Neuronal stem cell (in vitro differentiated cells): ENCODE measurements at regions not wholly inside any gene's neighbourhood (a gene's known extent, or its start where the extent isn't known, plus 50 kb on each side); places are given as distances from the start of the nearest gene placed in this dataset.

Source experiments
- DNase-seq: peaks from one replicate; pipeline ENCODE4 v3.0.0-alpha.2; 2013; ENCODE audit warnings: low spot score
- H2AFZ ChIP-seq: one replicate; pipeline ENCODE4 v1.6.1; 2013; ENCODE audit warnings: mild to moderate bottlenecking, low read length, inconsistent platforms
- H2AK5ac ChIP-seq: 2 replicates; pipeline ENCODE4 v1.6.1; 2013; ENCODE audit warnings: low read depth, mild to moderate bottlenecking, inconsistent platforms, low read length, moderate library complexity, mixed read lengths
- H2BK120ac ChIP-seq: 2 replicates; pipeline ENCODE4 v1.6.1; 2013; ENCODE audit warnings: low read depth, mild to moderate bottlenecking, inconsistent platforms, low read length, moderate library complexity, mixed read lengths
- H2BK12ac ChIP-seq: one replicate; pipeline ENCODE4 v1.6.1; 2013; ENCODE audit warnings: low read length, inconsistent platforms
- H2BK15ac ChIP-seq: 2 replicates; pipeline ENCODE4 v1.6.1; 2013; ENCODE audit warnings: mild to moderate bottlenecking, low read length, inconsistent platforms, mixed read lengths
- H2BK5ac ChIP-seq: one replicate; pipeline ENCODE4 v1.6.1; 2013; ENCODE audit warnings: inconsistent platforms, mild to moderate bottlenecking, low read length, moderate library complexity
- H3K14ac ChIP-seq: one replicate; pipeline ENCODE4 v1.6.1; 2013; ENCODE audit warnings: low read length, inconsistent platforms
- H3K18ac ChIP-seq: 2 replicates; pipeline ENCODE4 v1.6.1; 2013; ENCODE audit warnings: low read length, inconsistent platforms
- H3K23ac ChIP-seq: 2 replicates; pipeline ENCODE4 v1.6.1; 2013; ENCODE audit warnings: low read depth, mild to moderate bottlenecking, mixed read lengths, low read length, inconsistent platforms; ENCODE audit not compliant: poor library complexity
- H3K27ac ChIP-seq: replicated peaks from 3 replicates; pipeline ENCODE4 v1.5.1; 2013; ENCODE audit warnings: low read length, inconsistent platforms
- H3K27me3 ChIP-seq, 3 experiments: 2 replicates each; pipeline ENCODE4 v1.6.1; 2013; ENCODE audit warnings: low read length in 3 of 3, mild to moderate bottlenecking in 2 of 3, inconsistent platforms in 1 of 3, low read depth in 1 of 3, mixed read lengths in 1 of 3, moderate library complexity in 1 of 3; ENCODE audit not compliant: control insufficient read depth in 3 of 3, insufficient read depth in 3 of 3
- H3K36me3 ChIP-seq, 2 donors: replicated peaks in 1 of 2; 2 replicates each; pipeline ENCODE4 v1.6.1; 2013; ENCODE audit warnings: low read length in 2 of 2; ENCODE audit not compliant: control insufficient read depth in 2 of 2, insufficient read depth in 2 of 2
- H3K4ac ChIP-seq: 2 replicates; pipeline ENCODE4 v1.6.1; 2013; ENCODE audit warnings: inconsistent platforms, mild to moderate bottlenecking, low read length, moderate library complexity
- H3K4me1 ChIP-seq, 2 donors: 1 replicate in 1 of 2; 2 replicates in 1 of 2; pipeline ENCODE4 v1.6.1; 2013; ENCODE audit warnings: low read length in 2 of 2, low read depth in 1 of 2; ENCODE audit not compliant: control insufficient read depth in 2 of 2, insufficient read depth in 1 of 2
- H3K4me2 ChIP-seq: one replicate; pipeline ENCODE4 v1.6.1; 2013; ENCODE audit warnings: mild to moderate bottlenecking, low read length, inconsistent platforms; ENCODE audit not compliant: insufficient read depth, poor library complexity, severe bottlenecking
- H3K4me3 ChIP-seq, 2 donors: 2 replicates each; pipeline ENCODE4 v1.5.1; 2013; ENCODE audit warnings: low read length in 2 of 2, mild to moderate bottlenecking in 2 of 2, inconsistent platforms in 1 of 2, moderate library complexity in 1 of 2
- H3K79me1 ChIP-seq: one replicate; pipeline ENCODE4 v1.6.1; 2013; ENCODE audit warnings: low read depth, mild to moderate bottlenecking, inconsistent platforms, low read length, moderate library complexity
- H3K9ac ChIP-seq: one replicate; pipeline ENCODE4 v1.6.1; 2013; ENCODE audit warnings: mild to moderate bottlenecking, low read depth, low read length, inconsistent platforms; ENCODE audit not compliant: poor library complexity
- H3K9me3 ChIP-seq, 2 donors: replicated peaks in 1 of 2; 2 replicates each; pipeline versions ENCODE3 to v1.6.1; 2013; ENCODE audit warnings: low read length in 2 of 2, mild to moderate bottlenecking in 2 of 2, inconsistent platforms in 1 of 2, low read depth in 1 of 2, mixed read lengths in 1 of 2, moderate library complexity in 1 of 2; ENCODE audit not compliant: control insufficient read depth in 2 of 2, insufficient read depth in 1 of 2
- H4K8ac ChIP-seq: one replicate; pipeline ENCODE4 v1.6.1; 2013; ENCODE audit warnings: low read depth, mild to moderate bottlenecking, inconsistent platforms, low read length, moderate library complexity
- H4K91ac ChIP-seq: one replicate; pipeline ENCODE4 v1.6.1; 2013; ENCODE audit warnings: low read length, low read depth, mild to moderate bottlenecking, inconsistent platforms; ENCODE audit not compliant: poor library complexity
- WGBS, 2 donors: extraction: QIAGEN DNeasy Blood & Tissue Kit; methylation state at CpG; one replicate each; pipeline ENCODE4 v1.1.7; 2013; ENCODE audit warnings: missing lambda C conversion rate in 2 of 2, mixed read lengths in 1 of 2; ENCODE audit not compliant: insufficient read length in 2 of 2, insufficient replicate concordance in 1 of 2; ENCODE audit errors: extremely low coverage in 2 of 2; 5-methylcytosine and 5-hydroxymethylcytosine counted together

GRCh38 chr11:12319988-12320387 lies 57.4 kb upstream of the PARVA start:
- Histone ChIP-seq H3K18ac (no peak overlapping the region), H3K4me2 (no peak overlapping the region), H3K27me3 (no peaks in the 10 kb centered on the region), H3K4me3 (no peak overlapping the region), H2AK5ac (no peak overlapping the region), H3K14ac (no peak overlapping the region), H3K36me3 (no peaks in the 10 kb centered on the region), H4K91ac (no peak overlapping the region), H3K27ac (no peak overlapping the region), H3K9ac (no peak overlapping the region), H2BK120ac (no peak overlapping the region), H2BK15ac (no peak overlapping the region), H4K8ac (no peak overlapping the region), H2BK5ac (no peak overlapping the region), H2AFZ (no peak overlapping the region), H2BK12ac (no peak overlapping the region), H3K9me3 (peaks cover 2 to 4% of the 10 kb centered on the region in 2 donors), H3K4ac (no peak overlapping the region), H3K23ac (no peak overlapping the region), H3K4me1 (peaks cover 0 to 3% of the 10 kb centered on the region in 2 donors), H3K79me1 (no peaks in the 10 kb centered on the region)
- WGBS, 2 donors: no CpG with 5 or more reads among the region's 3 CpGs
- DNase-seq: no peak

GRCh38 chr11:12321217-12321937 lies 56.0 kb upstream of the PARVA start:
- no peaks in the 10 kb centered on the region for H3K27me3 ChIP-seq
- H2AK5ac ChIP-seq: no peak overlapping the region
- no peaks in the 10 kb centered on the region for H3K79me1 ChIP-seq
- H3K4me3 ChIP-seq: no peak overlapping the region
- no peak overlapping the region for H2BK5ac ChIP-seq
- no peak overlapping the region for H2BK15ac ChIP-seq
- no peak overlapping the region for H3K9ac ChIP-seq
- H3K4ac ChIP-seq: no peak overlapping the region
- peak overlapping the region; percentile 59 for H3K18ac ChIP-seq
- H3K36me3 ChIP-seq: no peaks in the 10 kb centered on the region
- no peak overlapping the region for H3K27ac ChIP-seq
- WGBS, 2 donors: no CpG with 5 or more reads among the region's 8 CpGs
- no peak overlapping the region for H2AFZ ChIP-seq
- no peak overlapping the region for H3K23ac ChIP-seq
- peaks cover 2 to 4% of the 10 kb centered on the region in 2 donors for H3K9me3 ChIP-seq
- H3K14ac ChIP-seq: no peak overlapping the region
- H4K91ac ChIP-seq: no peak overlapping the region
- H3K4me1 ChIP-seq: peaks cover 0 to 3% of the 10 kb centered on the region in 2 donors
- H2BK12ac ChIP-seq: no peak overlapping the region
- no peak for DNase-seq
- no peak overlapping the region for H4K8ac ChIP-seq
- no peak overlapping the region for H2BK120ac ChIP-seq
- H3K4me2 ChIP-seq: no peak overlapping the region

- Histone ChIP-seq H4K91ac (no peak overlapping the region), H2BK120ac (no peak overlapping the region), H3K4me2 (no peak overlapping the region), H3K9me3 (no peaks in the 10 kb centered on the region), H3K79me1 (no peaks in the 10 kb centered on the region), H3K23ac (no peak overlapping the region), H3K9ac (no peak overlapping the region), H3K14ac (no peak overlapping the region), H3K36me3 (no peaks in the 10 kb centered on the region), H2BK12ac (no peak overlapping the region), H3K4me3 (no peak overlapping the region), H2AK5ac (no peak overlapping the region), H3K4me1 (peaks cover 0 to 1% of the 10 kb centered on the region in 2 donors), H2BK15ac (no peak overlapping the region), H2BK5ac (no peak overlapping the region), H3K27ac (no peak overlapping the region), H3K27me3 (no peaks in the 10 kb centered on the region), H3K18ac (no peak overlapping the region), H2AFZ (no peak overlapping the region), H4K8ac (no peak overlapping the region), H3K4ac (no peak overlapping the region)
- DNase-seq: no peak
- WGBS, 2 donors: no CpG with 5 or more reads among the region's 3 CpGs
Observed at GRCh38 chr11:12324585-12324984, 52.8 kb upstream of the PARVA start.
